ENCODE measurements at regions not wholly inside any gene's neighbourhood (a gene's known extent, or its start where the extent isn't known, plus 50 kb on each side); places are given as distances from the start of the nearest gene placed in this dataset.

DNA sequence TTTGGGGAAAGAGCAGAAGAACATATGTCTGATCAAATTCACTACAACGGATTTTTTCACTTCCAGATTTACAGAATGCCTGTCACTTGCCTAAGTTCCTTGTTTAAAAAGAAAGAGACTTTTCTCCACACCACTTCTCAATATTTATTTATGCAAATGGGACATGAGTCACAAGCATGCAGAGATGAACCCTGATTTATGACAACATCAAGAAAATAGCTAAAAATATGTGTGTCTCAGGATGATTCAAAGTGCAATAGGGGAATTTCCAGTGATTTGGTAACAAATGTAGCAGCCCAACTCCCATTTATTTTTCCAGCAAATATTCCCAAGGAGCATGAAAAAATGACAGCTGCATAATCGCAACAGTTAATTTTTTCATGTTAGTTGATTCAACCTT lies 180.4 kb upstream of the FAT1 start:
- TF ChIP-seq, protein P1, sequence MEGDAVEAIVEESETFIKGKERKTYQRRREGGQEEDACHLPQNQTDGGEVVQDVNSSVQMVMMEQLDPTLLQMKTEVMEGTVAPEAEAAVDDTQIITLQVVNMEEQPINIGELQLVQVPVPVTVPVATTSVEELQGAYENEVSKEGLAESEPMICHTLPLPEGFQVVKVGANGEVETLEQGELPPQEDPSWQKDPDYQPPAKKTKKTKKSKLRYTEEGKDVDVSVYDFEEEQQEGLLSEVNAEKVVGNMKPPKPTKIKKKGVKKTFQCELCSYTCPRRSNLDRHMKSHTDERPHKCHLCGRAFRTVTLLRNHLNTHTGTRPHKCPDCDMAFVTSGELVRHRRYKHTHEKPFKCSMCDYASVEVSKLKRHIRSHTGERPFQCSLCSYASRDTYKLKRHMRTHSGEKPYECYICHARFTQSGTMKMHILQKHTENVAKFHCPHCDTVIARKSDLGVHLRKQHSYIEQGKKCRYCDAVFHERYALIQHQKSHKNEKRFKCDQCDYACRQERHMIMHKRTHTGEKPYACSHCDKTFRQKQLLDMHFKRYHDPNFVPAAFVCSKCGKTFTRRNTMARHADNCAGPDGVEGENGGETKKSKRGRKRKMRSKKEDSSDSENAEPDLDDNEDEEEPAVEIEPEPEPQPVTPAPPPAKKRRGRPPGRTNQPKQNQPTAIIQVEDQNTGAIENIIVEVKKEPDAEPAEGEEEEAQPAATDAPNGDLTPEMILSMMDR (IDR thresholded peaks at IDR 0.05): no peak
- TF ChIP-seq EZH2 (IDR thresholded peaks at IDR 0.05; ENCODE audit: borderline replicate concordance, insufficient read depth, low read depth, low read length, poor library complexity, severe bottlenecking): no peak

All from B cell (primary cell).